HepG2 (cell line): ENCODE measurements at regions not wholly inside any gene's neighbourhood (a gene's known extent, or its start where the extent isn't known, plus 50 kb on each side); places are given as distances from the start of the nearest gene placed in this dataset.
"Not testable (repeated sequence)": the region's sequence is repeated elsewhere in the genome, so short reads cannot be mapped to it uniquely, and the experiment has no call there.

Experiments
- ATAC-seq: fragments of 200-7000 bp; cut with Tn5 transposase; 3 replicates; pipeline ENCODE4 v1.9.1; 2020; ENCODE audit warnings: mild to moderate bottlenecking, moderate library complexity
- BruUV-seq: library from RNA; stranded (reverse); fragments of 400-500 nt; replicated peaks from 2 replicates; lab custom pipeline; 2021; lab: Mats Ljungman, UMichigan
- CTCF ChIA-PET: fragments of 300-600 bp; formaldehyde crosslinking; extraction: SDS; loops from one replicate; lab custom pipeline; 2021; ENCODE audit warnings: low total read pairs, inconsistent platforms, low intra/inter-chr PET ratio; lab: Yijun Ruan, JAX
- POLR2A ChIA-PET: fragments of 350-600 bp; sonication (Branson Sonifier 250); formaldehyde crosslinking; loops from one replicate; lab custom pipeline; 2020; ENCODE audit warnings: antibody characterized with exemption, inconsistent platforms; lab: Yijun Ruan, JAX
- DNase-seq: peaks from one replicate; pipeline ENCODE4 v3.0.0-alpha.2; 2015; ENCODE audit warnings: low spot score
- FAIRE-seq: peaks from 3 replicates; lab custom pipeline; 2011; peaks lifted over from hg19 to GRCh38; lab: Jason Lieb, UNC
- H2AFZ ChIP-seq: one replicate; pipeline ENCODE4 v1.6.1; 2011; ENCODE audit warnings: low read length, inconsistent platforms
- H3K27ac ChIP-seq: fragments of 300-600 bp; 3 replicates; pipeline ENCODE4 v1.8.0; 2011; ENCODE audit warnings: mixed run types, mild to moderate bottlenecking, mixed read lengths, low read length, inconsistent platforms; ENCODE audit not compliant: insufficient read depth; ENCODE audit errors: extremely low read length
- H3K27me3 ChIP-seq, 2 experiments: fragments of 200-600 bp in 1 of 2; 2 replicates in 1 of 2; 3 replicates in 1 of 2; pipeline versions ENCODE4 v1.6.0 to v1.8.0; 2011; ENCODE audit warnings: low read length in 2 of 2, mild to moderate bottlenecking in 2 of 2, moderate library complexity in 2 of 2, inconsistent platforms in 1 of 2; ENCODE audit not compliant: insufficient read depth in 2 of 2, control insufficient read depth in 1 of 2
- H3K36me3 ChIP-seq, 2 experiments: fragments of 200-600 bp in 1 of 2; replicated peaks in 1 of 2; 2 replicates in 1 of 2; 3 replicates in 1 of 2; pipeline versions ENCODE4 v1.5.1 to v1.8.0; 2011; ENCODE audit warnings: low read length in 2 of 2, inconsistent platforms in 1 of 2; ENCODE audit not compliant: insufficient read depth in 2 of 2, control insufficient read depth in 1 of 2
- H3K4me1 ChIP-seq: 2 replicates; pipeline ENCODE4 v1.5.1; 2012; ENCODE audit warnings: low read length, inconsistent platforms; ENCODE audit not compliant: insufficient read depth
- H3K4me2 ChIP-seq: 2 replicates; pipeline ENCODE4 v1.6.0; 2011; ENCODE audit warnings: low read depth, low read length, inconsistent platforms
- H3K4me3 ChIP-seq, 3 experiments: fragments of 200-600 bp in 1 of 3; sonication (generic), shearing (Covaris generic) in 1 of 3; replicated peaks in 1 of 3; 2 replicates each; pipeline ENCODE4 v1.5.1; 2011 to 2016; ENCODE audit warnings: low read length in 3 of 3, inconsistent platforms in 2 of 3, low read depth in 2 of 3, mild to moderate bottlenecking in 2 of 3, control low read depth in 1 of 3, mixed read lengths in 1 of 3; ENCODE audit not compliant: insufficient read depth in 1 of 3
- H3K79me2 ChIP-seq: one replicate; pipeline ENCODE4 v1.6.1; 2011; ENCODE audit warnings: low read length, inconsistent platforms; ENCODE audit not compliant: insufficient read depth
- H3K9ac ChIP-seq: 2 replicates; pipeline ENCODE4 v1.6.0; 2011; ENCODE audit warnings: mild to moderate bottlenecking, low read depth, low read length, inconsistent platforms; ENCODE audit not compliant: insufficient read depth
- H3K9me3 ChIP-seq: 2 replicates; pipeline ENCODE4 v1.5.1; 2012; ENCODE audit warnings: mild to moderate bottlenecking, low read length
- H4K20me1 ChIP-seq: 2 replicates; pipeline ENCODE4 v1.6.0; 2011; ENCODE audit warnings: inconsistent platforms, mild to moderate bottlenecking, low read length, moderate library complexity; ENCODE audit not compliant: insufficient read depth
- WGBS: methylation state at CpG from one replicate; pipeline ENCODE4 v1.1.6; 2017; ENCODE audit warnings: low lambda C conversion rate; 5-methylcytosine and 5-hydroxymethylcytosine counted together
- in situ Hi-C: cut with HindIII; loops from 2 replicates; pipeline ENCODE4 v1.10.0; 2017; ENCODE audit warnings: low pct_unique_long_range_greater_than_20kb; ENCODE audit not compliant: extremely low pct_ligation_motif_present
- intact Hi-C: fragments of 100-400 bp; cut with micrococcal nuclease; formaldehyde crosslinking; loops from one replicate; pipeline ENCODE4 v1.10.0; 2022; ENCODE audit not compliant: unreplicated experiment

GRCh38 chr21:5697733-5698560 is 4823.4 kb upstream of the TPTE start:
- in situ Hi-C loops, intact Hi-C loops, POLR2A ChIA-PET, H3K9ac ChIP-seq, CTCF ChIA-PET, FAIRE-seq, H3K4me1 ChIP-seq, H3K9me3 ChIP-seq, H3K4me2 ChIP-seq, BruUV-seq, H3K79me2 ChIP-seq, H4K20me1 ChIP-seq, H3K27me3 ChIP-seq, H3K36me3 ChIP-seq, H3K4me3 ChIP-seq, H3K27ac ChIP-seq, H2AFZ ChIP-seq, DNase-seq: not testable (repeated sequence)
- WGBS: no CpG with 5 or more reads among the region's 25 CpGs
- ATAC-seq: peak; percentile 71
